Fibroblast of the conjunctiva (primary cell): ENCODE measurements at regions not wholly inside any gene's neighbourhood (a gene's known extent, or its start where the extent isn't known, plus 50 kb on each side); places are given as distances from the start of the nearest gene placed in this dataset.

Experiments used
- DNase-seq: peaks from one replicate; pipeline ENCODE4 v3.0.0-alpha.2; 2010; ENCODE audit warnings: low read depth

- no peak for DNase-seq
These were observed 65.9 kb upstream of the RARB start for GRCh38 chr3:25362118-25362517.

GRCh38 chr3:25365636-25366035, 62.4 kb upstream of the RARB start:
- DNase-seq = no peak

DNA sequence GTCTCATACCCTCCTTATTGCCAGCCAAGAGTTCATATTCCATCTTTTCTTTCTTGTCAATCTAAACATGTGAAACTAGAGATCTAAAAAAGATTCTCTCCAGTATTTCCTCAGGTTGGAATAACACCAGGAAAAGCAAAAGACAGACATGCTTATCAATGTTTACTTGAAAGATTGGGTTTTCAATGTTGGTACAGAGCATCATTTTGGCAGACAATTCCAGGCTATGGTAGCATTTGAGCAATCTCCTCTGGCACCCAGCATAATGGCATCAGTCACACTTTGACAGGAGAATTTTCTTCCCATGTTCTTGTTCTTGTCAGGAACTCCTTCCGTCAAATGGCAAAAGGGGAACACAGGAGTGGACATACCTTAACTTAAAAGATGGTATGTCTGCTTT, 61.0 kb upstream of the RARB start:
- DNase-seq = no peak

GRCh38 chr3:25372167-25372566, 55.9 kb upstream of the RARB start:
- DNase-seq = no peak

DNA sequence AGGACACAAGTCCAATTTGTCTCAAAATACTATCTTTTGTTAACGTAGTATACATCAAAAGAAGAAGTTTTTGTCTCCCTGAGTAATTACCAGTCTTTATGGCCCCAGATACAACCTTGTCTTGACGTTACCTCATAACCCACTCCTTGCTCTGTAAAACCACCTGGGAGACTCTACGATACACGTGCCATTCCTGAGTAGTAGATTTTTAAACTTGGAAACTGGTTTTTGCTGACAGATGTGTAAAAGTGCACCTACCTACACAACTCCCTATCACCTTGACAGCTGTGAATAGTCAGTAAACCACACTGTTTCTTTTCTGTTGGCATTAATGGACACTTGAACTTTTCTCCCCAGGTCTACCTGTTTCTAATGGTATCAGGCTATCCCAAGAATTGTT, 51.7 kb upstream of the RARB start:
- DNase-seq = no peak

GRCh38 chr3:25377042-25377441, 51.0 kb upstream of the RARB start:
- no peak for DNase-seq
